HG02763 (cell line): ENCODE measurements at regions not wholly inside any gene's neighbourhood (a gene's known extent, or its start where the extent isn't known, plus 50 kb on each side); places are given as distances from the start of the nearest gene placed in this dataset.
"Not testable (repeated sequence)": the region's sequence is repeated elsewhere in the genome, so short reads cannot be mapped to it uniquely, and the experiment has no call there.

Experiments
- ATAC-seq: cut with Tn5 transposase; IDR thresholded peaks from one replicate; pipeline ENCODE4 v1.9.1; 2021; ENCODE audit warnings: mild to moderate bottlenecking, moderate library complexity; ENCODE audit not compliant: unreplicated experiment

DNA sequence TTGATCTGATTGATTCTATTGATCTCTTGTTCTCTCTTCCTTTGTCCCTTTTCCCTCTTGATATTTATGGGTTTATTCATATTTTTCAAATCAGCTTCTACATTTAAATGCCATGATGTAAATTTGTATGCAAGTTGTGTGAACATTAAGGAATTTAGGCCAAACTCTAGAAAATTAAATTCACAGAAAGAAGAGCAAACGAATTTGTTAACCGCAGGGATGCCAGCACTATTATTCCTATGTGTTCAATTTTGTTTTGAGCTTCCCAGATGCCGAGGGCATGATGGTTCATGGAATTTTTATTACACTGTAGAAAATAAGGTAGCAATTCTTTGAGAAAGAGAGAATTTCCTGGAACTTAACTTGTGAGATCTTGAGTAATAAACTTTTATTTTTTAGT, 220.9 kb downstream of the BUB3 start:
- no peak for ATAC-seq

DNA sequence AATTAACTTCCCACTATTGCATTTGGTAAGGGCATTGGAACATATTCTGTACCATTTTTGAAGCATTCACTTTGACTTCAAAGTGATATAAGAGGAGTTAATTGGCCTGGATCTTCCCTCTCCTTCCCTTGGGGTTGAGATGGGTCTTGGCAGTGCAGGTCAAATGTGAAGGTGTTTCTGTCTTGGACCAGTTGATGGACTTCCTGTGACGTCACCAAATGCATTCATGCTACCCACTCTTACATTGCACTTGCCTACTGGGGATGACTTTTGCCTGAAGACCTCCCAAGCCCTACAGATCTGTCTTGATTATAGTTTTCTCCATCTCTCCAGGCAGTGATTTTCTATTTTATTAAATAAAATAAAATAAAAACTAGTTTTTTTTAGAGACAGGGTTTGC, 221.5 kb downstream of the BUB3 start:
- ATAC-seq, result no peak

GRCh38 chr10:123377883-123378282, 223.7 kb downstream of the BUB3 start:
- no peak for ATAC-seq

DNA sequence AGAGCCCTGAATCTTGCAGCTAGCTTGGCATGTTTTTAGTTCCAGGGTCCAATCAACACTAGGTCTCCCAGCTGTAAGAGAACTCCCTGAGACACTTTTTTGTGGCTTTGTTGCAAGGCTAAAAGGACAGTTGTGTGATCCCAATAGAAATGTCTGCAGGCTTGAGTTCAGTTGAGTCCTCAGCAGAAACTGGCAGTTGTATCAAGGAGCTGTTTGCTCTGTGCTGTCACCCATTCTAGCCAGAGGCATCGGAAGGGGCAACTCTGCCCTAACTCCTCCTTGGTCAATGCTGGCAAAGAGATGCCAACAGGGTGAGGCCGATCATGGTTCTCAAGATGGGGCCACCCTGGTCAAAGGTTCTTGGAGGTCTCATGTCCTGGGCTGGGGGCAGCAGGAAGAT, 224.1 kb downstream of the BUB3 start:
- ATAC-seq, result no peak

DNA sequence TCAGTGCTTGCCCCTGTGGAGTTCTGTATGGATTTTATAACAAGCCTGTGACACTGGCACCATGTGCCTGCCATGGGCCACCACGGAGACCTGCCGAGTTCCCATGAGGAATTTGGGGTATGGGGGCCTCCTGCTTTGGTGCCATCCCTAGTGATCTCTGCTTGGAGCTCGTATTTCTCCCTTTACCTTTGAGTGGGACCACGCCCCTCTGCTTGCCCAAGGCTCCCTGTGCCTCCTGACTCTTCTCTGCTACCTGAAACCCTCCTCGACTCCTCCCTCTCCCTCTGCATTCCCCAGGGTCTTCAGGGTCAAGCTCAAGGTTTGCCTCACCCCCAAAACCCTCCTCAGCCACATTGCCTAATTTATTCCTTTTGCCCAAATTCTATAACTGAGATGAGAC, 225.0 kb downstream of the BUB3 start:
- no peak for ATAC-seq

- no peak for ATAC-seq
Observed at GRCh38 chr10:123380491-123381085, 226.4 kb downstream of the BUB3 start.

GRCh38 chr10:123381224-123381623, 227.0 kb downstream of the BUB3 start:
- no peak for ATAC-seq

DNA sequence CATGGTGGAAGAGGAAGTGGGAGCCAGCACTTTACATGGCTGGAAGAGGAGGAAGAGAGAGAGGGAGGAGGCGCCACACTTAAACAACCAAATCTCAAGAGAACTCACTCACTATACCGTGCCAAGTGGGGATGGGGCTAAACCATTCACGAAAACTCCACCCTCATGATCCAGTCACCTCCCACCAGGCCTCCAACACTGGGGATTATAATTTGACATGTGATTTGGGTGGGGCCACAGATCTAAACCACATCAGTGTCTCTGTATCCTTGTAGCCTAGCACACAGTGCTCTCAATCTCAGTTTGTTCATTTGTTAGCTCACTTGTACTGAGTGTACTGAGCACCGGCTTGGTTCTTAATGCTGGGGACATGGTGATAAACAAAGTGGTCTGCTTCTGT, 228.3 kb downstream of the BUB3 start:
- no peak for ATAC-seq

- ATAC-seq, result no peak
Observed at GRCh38 chr10:123385508-123386080, 231.4 kb downstream of the BUB3 start.

DNA sequence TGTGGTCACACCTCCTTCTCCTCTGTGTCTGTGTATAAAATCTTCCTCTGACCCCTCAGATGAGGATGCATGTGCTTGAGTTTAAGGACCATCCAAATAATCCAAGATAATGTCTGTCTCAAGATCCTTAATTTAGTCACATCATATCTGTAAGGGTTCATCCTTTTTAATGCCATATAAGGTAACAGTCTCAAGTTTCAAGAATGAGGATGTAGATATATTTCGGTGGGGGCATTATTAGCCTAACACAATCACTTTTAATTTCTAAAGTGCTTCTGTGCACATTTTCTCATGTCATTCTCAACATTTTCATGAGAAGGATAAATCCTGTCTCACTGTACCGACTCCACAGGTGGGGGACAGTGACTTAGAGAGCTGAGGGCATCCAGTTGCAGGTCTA, 235.3 kb downstream of the BUB3 start:
- no peak for ATAC-seq

DNA sequence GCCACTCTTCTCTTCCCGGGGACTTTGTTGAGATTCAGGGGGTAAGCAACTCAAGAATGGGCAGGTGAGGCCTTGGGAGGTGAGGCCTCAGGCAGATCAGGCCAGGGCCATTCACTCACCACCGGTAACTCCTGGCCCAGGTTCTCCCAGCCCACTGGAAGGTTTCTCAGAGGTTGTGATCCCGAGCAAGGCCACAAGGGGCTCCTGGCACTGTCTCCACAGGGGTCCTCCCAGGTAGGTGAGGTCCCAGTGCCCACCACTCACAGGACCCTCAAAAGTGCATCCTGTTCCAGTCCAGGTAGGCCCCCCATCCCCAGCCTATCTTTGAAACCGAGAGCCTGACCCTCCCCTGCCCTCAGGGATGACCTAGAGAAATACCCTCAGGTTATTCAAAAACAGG, 236.1 kb downstream of the BUB3 start:
- ATAC-seq, result no peak

DNA sequence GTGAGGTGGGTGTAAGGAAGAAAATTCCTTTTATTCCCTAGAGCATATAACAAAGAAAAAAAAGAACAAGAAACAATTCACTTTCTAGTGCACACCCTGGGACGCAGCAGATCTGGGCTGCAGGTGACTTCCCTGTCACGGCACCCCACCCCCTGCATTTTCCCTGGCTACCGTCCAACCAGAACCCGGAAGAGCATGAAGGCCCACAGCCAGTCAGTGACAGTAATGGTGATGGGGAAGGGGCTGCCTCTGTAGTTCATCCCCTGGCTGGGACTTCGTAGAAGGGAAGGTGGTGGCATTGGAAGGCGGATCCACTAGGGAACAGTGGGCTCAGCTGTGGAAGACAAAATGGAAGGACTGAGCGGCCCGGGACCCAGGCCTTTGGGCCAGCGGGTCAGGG, 236.7 kb downstream of the BUB3 start:
- ATAC-seq, result no peak

DNA sequence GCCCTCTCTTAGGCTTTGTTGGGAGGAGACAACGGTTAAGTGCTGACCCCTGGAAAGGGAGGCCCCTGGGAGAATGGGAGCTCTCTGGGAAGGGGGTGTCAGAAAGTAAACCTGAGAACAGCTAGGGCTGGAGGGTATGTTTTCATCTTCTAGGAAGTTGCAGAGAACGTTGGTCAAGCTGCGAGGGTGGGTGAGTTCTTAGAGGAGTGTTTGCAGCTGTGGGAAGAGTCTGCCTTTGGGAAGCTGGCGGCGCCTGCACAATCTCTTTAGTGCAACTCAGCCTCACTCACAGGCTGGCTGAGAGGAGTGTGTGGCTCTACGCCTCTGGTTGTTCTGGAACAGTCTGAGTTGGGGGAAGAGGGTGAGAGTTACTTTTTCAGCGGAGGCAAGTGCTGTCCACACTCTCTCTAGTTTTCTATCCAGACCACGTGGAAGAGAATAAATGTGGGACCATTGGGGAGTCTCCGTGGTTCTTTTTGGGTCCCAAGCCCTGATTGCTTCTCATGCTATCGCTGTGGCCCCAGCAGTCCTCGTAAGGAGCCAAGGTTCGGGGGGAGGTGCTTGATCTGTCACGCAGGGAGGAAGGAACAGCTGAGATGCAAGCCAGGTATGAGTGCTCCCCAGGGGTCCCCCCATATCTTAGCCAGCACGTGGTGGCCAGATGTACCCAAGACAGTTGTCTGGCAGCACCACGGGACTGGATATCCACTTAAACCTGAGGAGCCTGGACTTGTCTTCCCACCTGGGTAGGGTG, 237.2 kb downstream of the BUB3 start:
- peak; percentile 25 for ATAC-seq

DNA sequence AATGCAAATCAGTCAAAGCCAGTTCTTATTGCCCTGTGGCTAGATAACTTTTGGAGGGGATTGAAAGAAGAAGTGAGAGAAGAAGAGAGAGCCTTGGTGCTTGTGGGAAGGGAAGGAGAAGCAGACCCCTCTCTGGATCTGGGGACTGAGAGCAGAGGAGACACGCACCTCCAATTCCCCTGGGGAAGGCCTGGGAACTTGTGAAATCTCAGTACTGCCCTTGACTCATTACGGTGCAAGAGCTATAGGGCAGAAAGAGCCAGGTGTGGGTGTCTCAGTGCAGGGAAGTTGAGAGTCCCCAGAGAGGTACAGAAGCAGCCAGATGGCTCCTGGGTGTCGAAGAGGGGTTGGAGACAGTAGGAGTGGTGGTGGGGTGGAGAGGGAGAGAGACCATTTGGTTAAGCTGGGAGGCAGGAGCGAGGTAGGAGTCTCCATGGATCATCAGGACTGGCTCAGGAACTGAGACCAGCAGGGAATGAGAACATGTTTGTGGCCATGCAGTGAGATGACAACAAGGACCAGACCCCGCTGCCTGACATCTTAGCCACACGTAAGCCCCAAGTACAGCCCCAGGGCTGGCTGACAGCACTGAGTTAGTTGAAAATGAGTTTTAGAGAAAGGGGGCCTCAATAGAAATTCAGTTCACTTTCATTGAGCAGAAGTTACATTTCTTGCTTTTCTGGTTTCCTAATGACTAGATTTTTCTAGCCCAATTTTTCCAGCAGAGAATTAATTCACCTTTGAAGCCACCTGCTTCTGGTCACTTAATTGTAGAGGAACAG, 238.2 kb downstream of the BUB3 start:
- ATAC-seq, result peak; percentile 87

GRCh38 chr10:123393170-123393569, 239.0 kb downstream of the BUB3 start:
- ATAC-seq, result no peak

- ATAC-seq, result no peak
Observed at GRCh38 chr10:123394382-123394781, 240.2 kb downstream of the BUB3 start.

DNA sequence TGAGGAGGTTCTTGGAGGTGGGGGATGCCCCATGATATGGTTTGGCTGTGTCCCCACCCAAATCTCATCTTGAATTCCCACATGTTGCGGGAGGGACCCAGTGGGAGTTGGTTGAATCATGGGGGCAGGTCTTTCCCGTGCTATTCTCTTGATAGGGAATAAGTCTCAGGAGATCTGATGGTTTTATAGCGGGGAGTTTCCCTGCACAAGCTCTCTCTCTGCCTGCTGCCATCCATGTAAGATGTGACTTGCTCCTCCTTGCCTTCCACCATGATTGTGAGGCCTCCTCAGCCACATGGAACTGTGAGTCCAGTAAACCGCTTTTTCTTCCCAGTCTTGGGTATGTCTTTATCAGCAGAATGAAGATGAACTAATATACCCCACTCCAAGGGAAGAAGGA, 241.0 kb downstream of the BUB3 start:
- ATAC-seq, result not testable (repeated sequence)

- ATAC-seq, result no peak
Observed at GRCh38 chr10:123395906-123396305, 241.7 kb downstream of the BUB3 start.

- ATAC-seq, result peak; percentile 67
Observed at GRCh38 chr10:123398180-123398591, 244.0 kb downstream of the BUB3 start.

GRCh38 chr10:123398756-123399155, 244.6 kb downstream of the BUB3 start:
- ATAC-seq, result no peak

GRCh38 chr10:123399276-123399839, 245.2 kb downstream of the BUB3 start:
- no peak for ATAC-seq
